ENCODE measurements at regions not wholly inside any gene's neighbourhood (a gene's known extent, or its start where the extent isn't known, plus 50 kb on each side); places are given as distances from the start of the nearest gene placed in this dataset.

DNA sequence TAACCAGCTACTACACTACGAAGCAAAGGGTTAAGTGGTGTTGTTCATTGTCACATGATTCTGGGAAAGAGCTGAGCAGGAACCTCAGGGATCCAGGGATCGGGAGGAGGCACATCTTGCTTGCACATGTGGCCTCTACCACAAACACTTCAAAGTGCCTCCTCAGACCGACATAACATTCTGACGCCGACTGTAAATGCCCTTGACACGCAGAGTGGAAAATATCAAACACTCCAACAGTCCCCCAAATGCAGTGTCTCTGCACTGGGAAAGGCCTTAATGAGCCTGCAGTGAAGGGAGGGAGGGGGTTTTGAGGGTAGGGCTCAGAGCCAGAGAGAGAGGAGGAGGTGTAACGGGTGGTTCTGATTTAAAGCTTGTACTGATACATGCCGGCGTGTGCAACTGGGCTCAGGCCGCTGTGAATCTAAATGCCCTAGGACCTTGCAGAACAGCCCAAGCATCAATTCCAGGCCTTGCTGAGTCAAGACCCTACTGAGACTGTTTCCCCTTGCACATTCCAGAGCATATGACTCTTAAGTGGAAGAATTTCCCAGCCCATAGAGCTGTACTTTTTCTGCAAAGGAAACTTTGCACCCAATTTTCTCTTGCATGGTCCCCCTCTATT, 163.7 kb downstream of the NTMT2 start:
- TF ChIP-seq, protein P1, sequence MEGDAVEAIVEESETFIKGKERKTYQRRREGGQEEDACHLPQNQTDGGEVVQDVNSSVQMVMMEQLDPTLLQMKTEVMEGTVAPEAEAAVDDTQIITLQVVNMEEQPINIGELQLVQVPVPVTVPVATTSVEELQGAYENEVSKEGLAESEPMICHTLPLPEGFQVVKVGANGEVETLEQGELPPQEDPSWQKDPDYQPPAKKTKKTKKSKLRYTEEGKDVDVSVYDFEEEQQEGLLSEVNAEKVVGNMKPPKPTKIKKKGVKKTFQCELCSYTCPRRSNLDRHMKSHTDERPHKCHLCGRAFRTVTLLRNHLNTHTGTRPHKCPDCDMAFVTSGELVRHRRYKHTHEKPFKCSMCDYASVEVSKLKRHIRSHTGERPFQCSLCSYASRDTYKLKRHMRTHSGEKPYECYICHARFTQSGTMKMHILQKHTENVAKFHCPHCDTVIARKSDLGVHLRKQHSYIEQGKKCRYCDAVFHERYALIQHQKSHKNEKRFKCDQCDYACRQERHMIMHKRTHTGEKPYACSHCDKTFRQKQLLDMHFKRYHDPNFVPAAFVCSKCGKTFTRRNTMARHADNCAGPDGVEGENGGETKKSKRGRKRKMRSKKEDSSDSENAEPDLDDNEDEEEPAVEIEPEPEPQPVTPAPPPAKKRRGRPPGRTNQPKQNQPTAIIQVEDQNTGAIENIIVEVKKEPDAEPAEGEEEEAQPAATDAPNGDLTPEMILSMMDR (IDR thresholded peaks at IDR 0.05) = no peak
- TF ChIP-seq POLR2A (IDR thresholded peaks at IDR 0.05) = no peak
